ENCODE measurements at regions not wholly inside any gene's neighbourhood (a gene's known extent, or its start where the extent isn't known, plus 50 kb on each side); places are given as distances from the start of the nearest gene placed in this dataset.

DNA sequence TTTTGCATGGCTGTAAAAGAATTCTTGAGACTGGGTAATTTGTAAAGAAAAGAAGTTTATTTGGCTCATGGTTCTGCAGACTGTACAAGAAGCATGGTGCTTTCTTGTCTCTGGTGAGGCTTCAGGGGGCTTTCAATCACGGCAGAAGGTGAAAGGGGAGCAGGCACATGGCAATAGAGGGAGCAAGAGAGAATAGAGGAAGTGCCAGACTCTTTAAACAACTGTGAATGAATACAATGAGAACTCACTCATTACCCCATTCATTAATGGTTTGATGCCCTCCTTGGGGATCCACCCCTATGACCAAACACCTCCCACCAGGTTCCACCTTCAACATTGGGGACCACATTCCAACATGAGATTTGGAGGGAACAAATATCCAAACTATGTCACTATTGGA is 463.5 kb downstream of the MTX2 start:
- no peak overlapping the region for H3K4me3 Mint-ChIP-seq
- no peaks in the 10 kb centered on the region for H3K9me3 Mint-ChIP-seq
- H3K27me3 Mint-ChIP-seq (ENCODE audit: insufficient read depth), result peaks cover 3% of the 10 kb centered on the region
- no peaks in the 10 kb centered on the region for H3K4me1 Mint-ChIP-seq (ENCODE audit: low read depth)
- no peaks in the 10 kb centered on the region for H3K36me3 Mint-ChIP-seq (ENCODE audit: low read depth)
- no peak for DNase-seq
- no peak for TF ChIP-seq CTCF (IDR thresholded peaks at IDR 0.05)
- H3K27ac Mint-ChIP-seq, result no peak overlapping the region

GRCh38 chr2:176733698-176734430 is 464.6 kb downstream of the MTX2 start:
- Mint-ChIP-seq H3K36me3 (ENCODE audit: low read depth) (no peaks in the 10 kb centered on the region), H3K4me3 (no peak overlapping the region), H3K4me1 (ENCODE audit: low read depth) (no peaks in the 10 kb centered on the region), H3K27me3 (ENCODE audit: insufficient read depth) (peaks cover 3% of the 10 kb centered on the region; the same call in 1 of the 2 replicates), H3K9me3 (no peaks in the 10 kb centered on the region), H3K27ac (no peak overlapping the region)
- no peak for DNase-seq
- TF ChIP-seq CTCF (IDR thresholded peaks at IDR 0.05), result no peak

DNA sequence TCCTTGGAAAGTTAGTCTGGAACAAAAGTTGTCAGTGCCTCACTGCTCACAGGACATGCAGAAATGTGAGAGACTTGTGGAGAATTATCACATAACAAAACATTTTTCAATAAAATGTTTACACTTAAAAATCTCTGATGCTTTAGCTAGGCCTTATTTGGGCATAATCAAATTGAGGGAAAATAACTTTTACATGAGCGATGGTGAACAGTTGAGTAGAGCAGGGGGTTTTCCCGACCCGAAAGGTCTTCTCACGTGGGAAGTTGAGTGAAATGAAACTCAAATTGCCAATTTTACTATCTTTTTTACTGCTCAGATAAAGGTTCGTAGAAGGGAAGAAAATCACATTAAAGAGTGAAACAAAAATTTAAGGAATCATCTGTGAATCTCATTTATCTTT is 465.6 kb downstream of the MTX2 start:
- H3K4me1 Mint-ChIP-seq (ENCODE audit: low read depth), result no peaks in the 10 kb centered on the region
- no peak for TF ChIP-seq CTCF (IDR thresholded peaks at IDR 0.05)

GRCh38 chr2:176742271-176742670 is 470.3 kb upstream of the HNRNPA3 start:
- Mint-ChIP-seq H3K27ac (no peak overlapping the region), H3K4me1 (ENCODE audit: low read depth) (no peaks in the 10 kb centered on the region), H3K4me3 (no peak overlapping the region), H3K27me3 (ENCODE audit: insufficient read depth) (peaks cover 3% of the 10 kb centered on the region; the same call in 1 of the 2 replicates), H3K36me3 (ENCODE audit: low read depth) (no peaks in the 10 kb centered on the region), H3K9me3 (no peaks in the 10 kb centered on the region)
- TF ChIP-seq CTCF (IDR thresholded peaks at IDR 0.05), result no peak
- DNase-seq, result no peak

More for the DNA sequence above, 465.6 kb downstream of the MTX2 start:
- Mint-ChIP-seq H3K36me3 (ENCODE audit: low read depth) (no peaks in the 10 kb centered on the region), H3K4me3 (no peak overlapping the region), H3K9me3 (no peaks in the 10 kb centered on the region), H3K27me3 (ENCODE audit: insufficient read depth) (peaks cover 3% of the 10 kb centered on the region; the same call in 1 of the 2 replicates), H3K27ac (no peak overlapping the region)
- no peak for DNase-seq

DNA sequence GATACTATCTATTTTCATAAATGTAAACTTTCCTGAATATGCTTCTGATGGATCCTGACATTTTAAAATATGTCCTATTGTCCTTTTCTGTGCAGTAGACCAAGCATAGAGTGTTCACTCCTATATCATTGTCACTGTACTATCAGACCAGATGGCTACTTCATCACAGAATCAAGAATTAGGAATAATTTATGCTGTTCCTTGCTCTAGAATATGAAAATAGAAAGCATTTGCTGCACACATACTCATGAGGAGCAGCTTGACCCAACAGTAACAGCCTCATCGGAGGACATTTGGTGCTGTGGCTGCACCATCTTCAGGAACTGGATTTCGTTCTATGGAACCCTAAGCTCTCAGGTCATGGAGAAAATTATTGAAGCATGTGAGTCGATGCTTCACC is 468.9 kb upstream of the HNRNPA3 start:
- DNase-seq, result no peak
- Mint-ChIP-seq H3K4me1 (ENCODE audit: low read depth) (no peaks in the 10 kb centered on the region), H3K27ac (no peak overlapping the region), H3K4me3 (no peak overlapping the region), H3K9me3 (no peaks in the 10 kb centered on the region), H3K27me3 (ENCODE audit: insufficient read depth) (no peaks in the 10 kb centered on the region), H3K36me3 (ENCODE audit: low read depth) (no peaks in the 10 kb centered on the region)
- no peak for TF ChIP-seq CTCF (IDR thresholded peaks at IDR 0.05)
